B cell (primary cell): ENCODE measurements at regions not wholly inside any gene's neighbourhood (a gene's known extent, or its start where the extent isn't known, plus 50 kb on each side); places are given as distances from the start of the nearest gene placed in this dataset.

Experiments used
- ATAC-seq: fragments of 200-7000 bp; cut with Tn5 transposase; one replicate; pipeline ENCODE4 v1.10.0; 2021; ENCODE audit warnings: low read depth, mild to moderate bottlenecking, moderate number of reproducible peaks, moderate library complexity
- CTCF ChIA-PET: fragments of 350-600 bp; sonication (Branson Sonifier 250); formaldehyde crosslinking; loops from one replicate; lab custom pipeline; 2021; ENCODE audit warnings: antibody characterized with exemption, inconsistent platforms; lab: Charles Lee
- POLR2A ChIA-PET: fragments of 350-600 bp; sonication (Branson Sonifier 250); formaldehyde crosslinking; loops from one replicate; lab custom pipeline; 2021; ENCODE audit warnings: antibody characterized with exemption; lab: Charles Lee
- DNase-seq: peaks from one replicate; pipeline ENCODE4 v3.0.0; 2013
- H2AFZ ChIP-seq: 2 replicates; pipeline ENCODE4 v1.6.1; 2012; ENCODE audit warnings: mild to moderate bottlenecking, low read depth, low read length; ENCODE audit not compliant: insufficient read depth, poor library complexity, severe bottlenecking
- H3K27ac ChIP-seq, 2 donors: 1 replicate in 1 of 2; 2 replicates in 1 of 2; pipeline ENCODE4 v1.5.1; 2012 to 2013; ENCODE audit warnings: low read length in 2 of 2, mild to moderate bottlenecking in 2 of 2, moderate library complexity in 1 of 2
- H3K27me3 ChIP-seq, 4 experiments: fragments of 200-600 bp in 1 of 4; sonication (generic) in 1 of 4; replicated peaks in 1 of 4; 1 replicate in 2 of 4; 2 replicates in 2 of 4; pipeline versions ENCODE4 v1.6.1 to v1.7.0; 2013 to 2016; ENCODE audit warnings: low read length in 3 of 4, mild to moderate bottlenecking in 2 of 4, mixed read lengths in 1 of 4, moderate library complexity in 1 of 4; ENCODE audit not compliant: insufficient read depth in 4 of 4, control insufficient read depth in 3 of 4; ENCODE audit errors: control extremely low read depth in 1 of 4
- H3K36me3 ChIP-seq, 2 experiments: replicated peaks in 1 of 2; 1 replicate in 1 of 2; 2 replicates in 1 of 2; pipeline versions ENCODE4 v1.6.1 to v1.7.1; 2013; ENCODE audit warnings: low read length in 1 of 2; ENCODE audit not compliant: insufficient read depth in 2 of 2, control insufficient read depth in 1 of 2; ENCODE audit errors: control extremely low read depth in 1 of 2, extremely low read depth in 1 of 2
- H3K4me1 ChIP-seq, 2 donors: fragments of 200-600 bp in 1 of 2; sonication (generic) in 1 of 2; 1 replicate in 1 of 2; 2 replicates in 1 of 2; pipeline versions ENCODE4 v1.5.1 to v1.6.1; 2013 to 2017; ENCODE audit warnings: low read length in 2 of 2; ENCODE audit not compliant: control insufficient read depth in 2 of 2, insufficient read depth in 2 of 2
- H3K4me2 ChIP-seq: replicated peaks from 2 replicates; pipeline ENCODE3; 2012; ENCODE audit warnings: mild to moderate bottlenecking, low read depth, low read length; ENCODE audit not compliant: poor library complexity, severe bottlenecking
- H3K4me3 ChIP-seq, 5 experiments: fragments of 200-600 bp in 1 of 5; sonication (generic) in 1 of 5; 1 replicate in 3 of 5; 2 replicates in 2 of 5; pipeline versions ENCODE4 v1.5.1 to v1.7.0; 2011 to 2016; ENCODE audit warnings: low read length in 4 of 5, mild to moderate bottlenecking in 4 of 5, low read depth in 2 of 5, control low read depth in 1 of 5, moderate library complexity in 1 of 5; ENCODE audit not compliant: insufficient read depth in 1 of 5; ENCODE audit errors: control extremely low read depth in 1 of 5, extremely low read depth in 1 of 5
- H3K79me2 ChIP-seq: fragments of 200-600 bp; sonication (generic); one replicate; pipeline ENCODE4 v1.6.0; 2016; ENCODE audit warnings: low read length; ENCODE audit not compliant: control insufficient read depth, insufficient read depth
- H3K9ac ChIP-seq: fragments of 200-600 bp; sonication (generic); 2 replicates; pipeline ENCODE4 v1.6.1; 2017; ENCODE audit warnings: mild to moderate bottlenecking, low read length, moderate library complexity
- H3K9me3 ChIP-seq, 3 donors: one replicate each; pipeline versions ENCODE4 v1.6.1 to v1.7.1; 2013; ENCODE audit warnings: low read length in 2 of 3; ENCODE audit not compliant: control insufficient read depth in 2 of 3, insufficient read depth in 1 of 3; ENCODE audit errors: control extremely low read depth in 1 of 3
- H4K20me1 ChIP-seq: 2 replicates; pipeline ENCODE4 v1.6.0; 2012; ENCODE audit warnings: mild to moderate bottlenecking, low read length; ENCODE audit not compliant: insufficient read depth, control insufficient read depth, poor library complexity, severe bottlenecking
- H3K27ac Mint-ChIP-seq: one replicate; pipeline ENCODE4 v1.8.0; 2021; ENCODE audit warnings: mixed read lengths
- H3K27me3 Mint-ChIP-seq: one replicate; pipeline ENCODE4 v1.8.0; 2021; ENCODE audit warnings: mixed read lengths
- H3K4me1 Mint-ChIP-seq: one replicate; pipeline ENCODE4 v1.8.0; 2021; ENCODE audit warnings: mixed read lengths
- H3K4me3 Mint-ChIP-seq: one replicate; pipeline ENCODE4 v1.8.0; 2021; ENCODE audit warnings: mixed read lengths
- H3K9me3 Mint-ChIP-seq: one replicate; pipeline ENCODE4 v1.8.0; 2022; ENCODE audit warnings: mixed read lengths; ENCODE audit not compliant: insufficient read depth
- CTCF ChIP-seq: fragments of 200-600 bp; IDR thresholded peaks from one replicate; pipeline ENCODE4 v1.8.0; 2022; ENCODE audit warnings: antibody characterized with exemption, mild to moderate bottlenecking
- EZH2 ChIP-seq: IDR thresholded peaks from 2 replicates; pipeline ENCODE4 v1.6.1; 2012; ENCODE audit warnings: borderline replicate concordance, low read depth, mild to moderate bottlenecking, moderate library complexity, low read length; ENCODE audit not compliant: insufficient read depth, poor library complexity, severe bottlenecking
- WGBS: methylation state at CpG from one replicate; pipeline ENCODE4 v1.1.5; 2013; ENCODE audit warnings: missing lambda C conversion rate; ENCODE audit not compliant: insufficient coverage; 5-methylcytosine and 5-hydroxymethylcytosine counted together
- intact Hi-C: fragments of 100-400 bp; cut with micrococcal nuclease; formaldehyde crosslinking; loops from one replicate; pipeline ENCODE4 v1.10.0; 2022

GRCh38 chr4:62670514-62670913, 1470.4 kb downstream of the ADGRL3 start:
- TF ChIP-seq EZH2 (no peak), CTCF (no peak)
- no peak overlapping the region for H3K4me3 Mint-ChIP-seq
- no peak for DNase-seq
- no peaks in the 10 kb centered on the region for H3K27me3 Mint-ChIP-seq
- H4K20me1 ChIP-seq: no peaks in the 10 kb centered on the region
- intact Hi-C loops: no loop called here
- no peaks in the 10 kb centered on the region for H3K27me3 ChIP-seq
- H3K79me2 ChIP-seq: no peaks in the 10 kb centered on the region
- H3K4me1 Mint-ChIP-seq: no peaks in the 10 kb centered on the region
- ATAC-seq: no peak
- no peaks in the 10 kb centered on the region for H3K4me1 ChIP-seq
- no peaks in the 10 kb centered on the region for H3K36me3 ChIP-seq
- no peak overlapping the region for H3K4me3 ChIP-seq
- peaks cover 6% of the 10 kb centered on the region for H3K9me3 Mint-ChIP-seq
- H3K9ac ChIP-seq: no peak overlapping the region
- no peak overlapping the region for H3K27ac ChIP-seq
- POLR2A ChIA-PET: no interaction called here
- 100% methylated on average over 1 of the region's 2 CpGs for WGBS
- H3K9me3 ChIP-seq: no peaks in the 10 kb centered on the region
- H3K27ac Mint-ChIP-seq: no peak overlapping the region
- H3K4me2 ChIP-seq: no peak overlapping the region
- no peak overlapping the region for H2AFZ ChIP-seq
- CTCF ChIA-PET: no interaction called here

- no peak overlapping the region for H3K4me3 Mint-ChIP-seq
- ChIA-PET POLR2A (no interaction called here), CTCF (no interaction called here)
- Histone ChIP-seq H3K9ac (no peak overlapping the region), H3K27ac (no peak overlapping the region), H3K4me3 (no peak overlapping the region), H3K4me2 (no peak overlapping the region), H4K20me1 (no peaks in the 10 kb centered on the region), H3K9me3 (peaks cover 0 to 7% (median 0%) of the 10 kb centered on the region in 3 donors), H3K27me3 (no peaks in the 10 kb centered on the region), H2AFZ (no peak overlapping the region), H3K36me3 (no peaks in the 10 kb centered on the region), H3K79me2 (no peaks in the 10 kb centered on the region), H3K4me1 (no peaks in the 10 kb centered on the region)
- intact Hi-C loops: no loop called here
- H3K9me3 Mint-ChIP-seq: peaks cover under 1% of the 10 kb centered on the region
- no peaks in the 10 kb centered on the region for H3K4me1 Mint-ChIP-seq
- DNase-seq: no peak
- no peak for TF ChIP-seq CTCF
- no peak for TF ChIP-seq EZH2
- H3K27ac Mint-ChIP-seq: no peak overlapping the region
- no peak for ATAC-seq
- H3K27me3 Mint-ChIP-seq: no peaks in the 10 kb centered on the region
- WGBS: 98% methylated on average over 4 of the region's 4 CpGs
These were observed 1461.7 kb downstream of the ADGRL3 start for GRCh38 chr4:62661821-62662220.
